22Rv1 (cell line): ENCODE measurements at regions not wholly inside any gene's neighbourhood (a gene's known extent, or its start where the extent isn't known, plus 50 kb on each side); places are given as distances from the start of the nearest gene placed in this dataset.

ENCODE experiments used
- H3K27ac ChIP-seq: fragments of 450-650 bp; 2 replicates; pipeline ENCODE4 v1.5.1; 2017
- CTCF ChIP-seq: fragments of 450-650 bp; IDR thresholded peaks from 2 replicates; pipeline ENCODE4 v1.5.1; 2017; ENCODE audit warnings: mild to moderate bottlenecking
- ZFX ChIP-seq: fragments of 450-650 bp; IDR thresholded peaks from 2 replicates; pipeline ENCODE4 v1.6.1; 2017; ENCODE audit warnings: antibody characterized with exemption, borderline replicate concordance

DNA sequence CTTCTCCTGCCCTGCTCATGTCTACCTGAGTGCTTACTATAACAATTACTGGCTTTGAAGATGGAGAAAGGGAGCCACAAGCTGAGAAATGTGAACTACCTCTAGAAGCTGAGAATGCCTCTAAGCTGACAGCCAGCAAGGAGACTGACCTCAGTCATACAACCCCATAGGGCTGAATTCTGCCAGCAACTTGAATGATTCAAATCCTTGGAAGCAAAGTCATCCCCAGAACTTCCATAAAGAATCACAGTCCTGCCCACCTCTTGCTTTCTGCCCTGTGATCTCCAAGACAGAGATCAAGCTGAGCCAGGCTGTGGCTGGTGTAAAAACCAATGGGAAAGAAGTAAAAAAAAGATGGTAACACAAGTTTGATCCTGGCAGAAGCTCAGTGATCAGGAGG, 288.2 kb upstream of the SPHKAP start:
- TF ChIP-seq ZFX (no peak), CTCF (no peak)
- no peak overlapping the region for H3K27ac ChIP-seq

- TF ChIP-seq CTCF: no peak
- no peak for TF ChIP-seq ZFX
- H3K27ac ChIP-seq: no peak overlapping the region
Measured at GRCh38 chr2:228466851-228467250, 285.4 kb upstream of the SPHKAP start.

- no peak overlapping the region for H3K27ac ChIP-seq
- no peak for TF ChIP-seq ZFX
Measured at GRCh38 chr2:228465408-228465807, 283.9 kb upstream of the SPHKAP start.

GRCh38 chr2:228458364-228458763, 276.9 kb upstream of the SPHKAP start:
- H3K27ac ChIP-seq: no peak overlapping the region
- TF ChIP-seq ZFX (no peak), CTCF (no peak)

DNA sequence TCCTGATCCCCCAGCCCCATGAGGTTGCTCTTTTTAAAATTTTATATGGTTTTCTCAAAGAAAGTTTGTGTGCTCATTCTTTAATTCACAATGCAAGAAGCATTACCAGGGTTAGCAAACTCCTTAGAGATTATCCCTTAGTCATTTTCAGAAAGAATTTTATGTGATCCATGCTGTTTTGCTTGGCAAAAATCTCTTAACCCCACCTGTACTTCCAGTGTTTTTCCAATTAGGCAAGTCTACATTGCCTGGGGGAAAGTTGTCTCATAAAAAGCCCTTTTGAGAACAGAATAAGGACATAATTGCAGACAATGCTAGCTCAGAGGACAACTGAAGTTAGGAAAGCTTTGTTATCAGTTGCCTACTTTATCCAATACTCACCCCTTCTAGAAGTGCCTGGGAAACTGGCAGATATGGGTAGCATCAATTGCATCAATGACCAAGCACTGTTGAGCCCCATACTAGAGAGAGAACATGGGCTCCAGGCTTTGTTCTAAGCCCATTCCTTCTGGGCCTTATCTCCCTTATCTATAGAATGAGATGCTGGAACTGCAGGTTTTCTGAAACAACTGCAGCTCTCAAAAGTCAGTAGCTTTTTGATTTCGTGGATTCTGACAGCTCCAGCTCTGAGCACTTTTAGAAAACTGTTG, 265.9 kb upstream of the SPHKAP start:
- no peak overlapping the region for H3K27ac ChIP-seq
- TF ChIP-seq ZFX (no peak), CTCF (no peak)

DNA sequence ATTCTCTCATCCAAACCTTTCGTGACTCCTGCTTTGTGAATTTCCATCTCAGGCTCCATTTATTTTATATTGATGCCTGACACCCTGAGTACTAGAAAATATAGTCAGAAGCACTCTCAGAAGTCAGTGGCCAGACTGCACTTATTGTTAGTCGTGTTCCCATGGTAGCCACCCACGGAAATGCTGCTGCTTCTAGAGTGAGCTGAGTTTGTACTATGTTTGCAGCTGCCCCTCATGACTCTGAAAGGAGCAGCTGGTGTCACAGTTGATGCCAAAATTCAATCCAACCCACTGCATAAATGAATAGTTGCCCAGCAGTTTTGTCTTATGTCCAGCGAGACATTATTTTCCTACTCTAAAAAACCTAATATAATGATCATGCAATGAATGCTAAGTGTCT, 265.2 kb upstream of the SPHKAP start:
- H3K27ac ChIP-seq: no peak overlapping the region
- TF ChIP-seq CTCF (no peak), ZFX (no peak)

DNA sequence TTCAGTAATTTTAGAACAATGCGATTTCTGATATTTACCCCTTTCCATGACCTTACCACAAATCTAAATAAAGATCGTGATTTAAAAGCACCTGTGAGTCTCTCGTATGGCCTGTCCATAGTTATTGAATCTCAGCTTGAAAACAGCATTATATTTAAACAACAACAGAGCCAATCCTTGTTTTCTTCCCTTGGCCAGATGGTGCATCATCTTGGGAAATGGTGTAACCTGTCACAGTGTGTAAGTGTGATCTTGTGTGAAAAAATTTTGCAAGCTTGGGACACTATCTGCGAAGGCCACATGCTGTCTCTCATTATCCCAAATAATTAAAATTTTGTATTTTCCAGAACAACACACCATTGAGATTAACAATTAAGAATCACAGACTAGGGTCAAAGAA, 262.7 kb upstream of the SPHKAP start:
- TF ChIP-seq CTCF: no peak
- TF ChIP-seq ZFX: no peak
- H3K27ac ChIP-seq: no peak overlapping the region

DNA sequence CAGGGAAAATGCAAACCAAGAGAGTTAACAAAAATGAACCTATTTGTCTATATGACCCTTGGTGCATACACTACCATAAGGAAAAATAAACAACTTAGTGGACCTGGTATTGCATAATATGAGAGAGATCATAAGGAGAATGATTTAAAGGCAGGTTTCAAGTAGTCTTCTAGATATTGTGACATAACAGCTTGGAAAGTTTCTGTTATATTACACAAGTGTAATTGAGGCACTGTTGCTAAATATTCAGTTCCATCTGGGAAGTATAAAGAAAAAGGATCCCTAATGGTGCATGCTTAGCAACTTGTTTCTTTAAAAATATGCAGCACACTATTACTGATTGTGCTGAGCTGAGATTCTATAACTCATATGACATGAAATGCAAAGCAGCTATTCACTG, 252.2 kb upstream of the SPHKAP start:
- no peak overlapping the region for H3K27ac ChIP-seq
- no peak for TF ChIP-seq ZFX
- TF ChIP-seq CTCF: no peak
